GM12874 (cell line): ENCODE measurements at regions not wholly inside any gene's neighbourhood (a gene's known extent, or its start where the extent isn't known, plus 50 kb on each side); places are given as distances from the start of the nearest gene placed in this dataset.

Source experiments
- TF ChIP-seq, protein P1 (sequence below): IDR thresholded peaks from 2 replicates; pipeline ENCODE4 v1.5.1; 2011; ENCODE audit warnings: low read depth, mild to moderate bottlenecking, control low read depth, low read length, moderate library complexity; ENCODE audit not compliant: insufficient read depth

DNA sequence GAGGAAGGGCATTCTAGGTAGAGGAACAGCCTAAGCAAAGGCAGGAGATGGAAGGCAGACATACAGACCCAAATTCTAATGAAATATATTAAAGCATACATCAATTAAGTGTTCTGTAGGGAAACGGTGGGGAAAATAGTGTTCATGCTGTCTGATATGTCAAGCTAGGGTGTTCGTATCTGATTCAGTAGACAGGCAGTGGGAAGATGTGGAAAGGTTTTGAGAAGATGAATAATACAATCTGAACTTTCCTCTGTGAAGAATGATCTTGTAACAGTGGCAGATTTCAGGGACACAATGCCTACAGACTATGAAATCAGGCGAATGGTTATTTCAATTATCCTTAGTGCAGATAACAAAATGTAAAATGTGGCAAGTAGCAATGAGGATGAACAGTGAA is 594.2 kb downstream of the KCTD12 start:
- TF ChIP-seq, protein P1, sequence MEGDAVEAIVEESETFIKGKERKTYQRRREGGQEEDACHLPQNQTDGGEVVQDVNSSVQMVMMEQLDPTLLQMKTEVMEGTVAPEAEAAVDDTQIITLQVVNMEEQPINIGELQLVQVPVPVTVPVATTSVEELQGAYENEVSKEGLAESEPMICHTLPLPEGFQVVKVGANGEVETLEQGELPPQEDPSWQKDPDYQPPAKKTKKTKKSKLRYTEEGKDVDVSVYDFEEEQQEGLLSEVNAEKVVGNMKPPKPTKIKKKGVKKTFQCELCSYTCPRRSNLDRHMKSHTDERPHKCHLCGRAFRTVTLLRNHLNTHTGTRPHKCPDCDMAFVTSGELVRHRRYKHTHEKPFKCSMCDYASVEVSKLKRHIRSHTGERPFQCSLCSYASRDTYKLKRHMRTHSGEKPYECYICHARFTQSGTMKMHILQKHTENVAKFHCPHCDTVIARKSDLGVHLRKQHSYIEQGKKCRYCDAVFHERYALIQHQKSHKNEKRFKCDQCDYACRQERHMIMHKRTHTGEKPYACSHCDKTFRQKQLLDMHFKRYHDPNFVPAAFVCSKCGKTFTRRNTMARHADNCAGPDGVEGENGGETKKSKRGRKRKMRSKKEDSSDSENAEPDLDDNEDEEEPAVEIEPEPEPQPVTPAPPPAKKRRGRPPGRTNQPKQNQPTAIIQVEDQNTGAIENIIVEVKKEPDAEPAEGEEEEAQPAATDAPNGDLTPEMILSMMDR, result no peak

DNA sequence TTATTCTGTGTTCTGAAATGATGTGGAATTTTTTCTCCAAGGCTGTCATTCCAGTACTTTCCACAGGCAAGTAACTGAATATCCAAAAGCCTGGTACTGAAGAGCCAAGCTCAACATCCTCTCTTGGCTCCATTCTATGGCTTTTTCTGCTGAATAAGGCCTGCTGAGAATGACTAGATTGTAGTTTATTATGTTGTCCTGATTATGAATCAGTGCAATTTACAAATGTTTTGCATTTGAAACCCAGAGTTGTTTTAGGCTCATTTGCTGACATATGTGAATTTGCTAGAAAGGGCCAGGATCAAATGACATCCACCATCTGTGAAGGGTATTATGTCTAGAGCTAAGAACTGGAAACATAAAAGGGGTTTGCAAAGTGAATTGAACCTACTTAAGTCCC is 596.6 kb downstream of the KCTD12 start:
- TF ChIP-seq, protein P1, result no peak

DNA sequence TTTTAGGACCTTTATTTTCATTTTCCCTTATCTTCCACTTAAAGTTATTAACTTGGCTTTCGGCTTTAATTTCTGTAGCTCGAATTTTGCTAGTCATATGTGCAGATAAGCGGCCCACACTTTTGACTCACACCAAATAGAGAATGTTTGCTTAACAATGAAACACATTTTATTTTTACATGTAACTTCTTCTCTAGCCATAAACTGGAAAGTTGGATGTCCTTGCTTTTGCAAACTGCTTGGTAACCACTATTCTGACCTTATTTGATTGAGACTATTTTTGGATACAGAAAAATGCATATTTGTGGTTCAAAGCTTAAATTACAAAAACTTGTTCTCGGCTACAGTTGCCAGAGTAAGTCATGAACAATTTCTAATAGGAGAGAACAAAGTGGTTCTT is 600.0 kb downstream of the KCTD12 start:
- TF ChIP-seq, protein P1, result no peak

DNA sequence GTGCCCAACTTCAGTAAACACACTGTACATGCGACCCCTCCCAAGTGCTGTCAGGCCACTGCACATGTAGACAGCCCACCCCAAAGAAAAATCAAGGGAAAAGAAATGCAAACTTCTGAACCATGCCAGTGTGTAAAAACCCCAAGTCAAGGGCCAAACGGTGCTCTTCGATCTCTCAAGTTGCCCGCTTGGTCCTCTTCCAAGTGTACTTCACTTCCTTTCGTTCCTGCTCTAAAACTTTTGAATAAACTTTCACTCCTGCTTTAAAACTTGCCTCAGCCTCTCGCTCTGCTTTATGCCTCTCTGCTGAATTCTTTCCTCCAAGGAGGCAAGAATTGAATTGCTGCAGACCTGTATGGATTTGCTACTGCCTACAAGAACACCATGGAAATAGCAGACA is 600.7 kb downstream of the KCTD12 start:
- TF ChIP-seq, protein P1, result no peak

DNA sequence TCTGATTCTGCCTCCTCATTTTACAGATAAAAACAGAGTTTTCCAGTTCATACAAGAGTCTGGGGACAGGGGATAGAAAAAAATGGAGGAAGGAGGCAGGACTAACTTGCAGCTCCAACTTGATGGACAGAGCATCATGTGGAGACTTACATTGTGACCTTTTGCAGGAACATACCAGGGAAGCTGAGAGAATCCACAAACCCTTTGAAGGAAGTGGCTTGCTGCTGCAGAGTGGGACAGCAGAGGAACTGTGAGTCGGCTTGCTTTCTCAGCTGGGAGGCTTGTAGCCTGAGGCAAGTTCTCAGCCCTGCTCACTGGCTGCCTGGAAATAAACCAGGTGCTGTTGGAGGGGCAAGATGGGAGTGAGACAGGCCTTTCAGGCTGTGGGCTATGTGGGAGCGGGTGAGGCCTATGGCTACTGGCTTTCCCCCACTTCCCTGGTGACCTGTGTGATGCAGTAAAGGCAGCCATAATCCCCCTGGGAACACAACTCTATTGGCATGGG is 614.4 kb downstream of the KCTD12 start:
- TF ChIP-seq, protein P1, result no peak

DNA sequence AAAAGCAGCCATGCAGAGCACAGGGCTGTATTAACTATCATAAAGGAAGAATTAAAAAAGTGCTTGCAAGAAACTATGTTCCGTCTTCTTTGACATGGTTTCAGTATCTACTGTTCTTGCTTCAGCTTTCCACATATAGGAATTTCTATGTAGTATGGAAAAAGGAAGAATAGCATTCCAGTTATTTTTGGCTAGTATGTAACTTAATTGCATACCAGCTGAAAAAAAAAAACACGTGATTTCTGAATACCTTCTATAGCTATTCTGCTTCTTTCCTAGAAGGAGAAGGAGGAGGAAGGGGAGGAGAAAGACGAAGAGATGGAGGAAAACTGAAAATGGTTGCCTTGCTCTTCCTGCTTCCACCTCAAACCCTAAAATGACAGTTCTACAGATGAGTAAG is 619.0 kb downstream of the KCTD12 start:
- TF ChIP-seq, protein P1, result no peak

DNA sequence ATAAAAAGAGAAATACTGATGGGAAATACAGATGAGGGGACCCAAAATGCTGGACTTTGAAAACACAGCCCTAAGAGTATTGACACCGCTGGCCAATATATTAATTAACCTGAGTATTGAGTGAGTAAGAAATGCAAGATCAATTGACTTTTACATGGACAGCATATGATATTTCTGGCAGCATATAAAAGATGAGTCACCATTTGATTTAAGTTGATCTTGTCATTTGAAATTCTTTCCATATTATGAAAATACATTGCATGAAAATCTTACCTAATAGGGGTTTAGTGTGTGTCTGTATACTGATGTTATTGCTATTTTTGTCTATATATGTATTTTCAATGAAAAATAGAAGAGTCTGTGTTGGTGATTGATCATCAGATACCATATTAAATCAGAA is 619.6 kb downstream of the KCTD12 start:
- TF ChIP-seq, protein P1, result no peak
